GM23338 (cell line): ENCODE measurements at regions not wholly inside any gene's neighbourhood (a gene's known extent, or its start where the extent isn't known, plus 50 kb on each side); places are given as distances from the start of the nearest gene placed in this dataset.
"Not testable (repeated sequence)": the region's sequence is repeated elsewhere in the genome, so short reads cannot be mapped to it uniquely, and the experiment has no call there.

Experiments used
- ATAC-seq: fragments of 200-7000 bp; cut with Tn5 transposase; 3 replicates; pipeline ENCODE4 v1.9.1; 2020
- DNase-seq: peaks from one replicate; pipeline ENCODE4 v3.0.0-alpha.2; 2015; ENCODE audit warnings: low spot score
- H2AFZ ChIP-seq: fragments of 200-600 bp; sonication (generic); 2 replicates; pipeline ENCODE4 v1.8.0; 2016; ENCODE audit warnings: antibody characterized with exemption, mild to moderate bottlenecking, moderate library complexity
- H3F3A ChIP-seq: fragments of 200-600 bp; sonication (generic); replicated peaks from 2 replicates; pipeline ENCODE4 v1.8.0; 2017; ENCODE audit warnings: antibody characterized with exemption, mixed run types, low read depth
- H3K27ac ChIP-seq: fragments of 200-600 bp; sonication (generic); 2 replicates; pipeline ENCODE4 v1.6.1; 2016; ENCODE audit warnings: low read depth
- H3K27me3 ChIP-seq: fragments of 200-600 bp; sonication (generic); 2 replicates; pipeline ENCODE4 v1.8.0; 2016; ENCODE audit warnings: mild to moderate bottlenecking, mixed run types, moderate library complexity; ENCODE audit not compliant: insufficient read depth
- H3K36me3 ChIP-seq: fragments of 200-600 bp; sonication (generic); 2 replicates; pipeline ENCODE4 v1.8.0; 2016; ENCODE audit warnings: mild to moderate bottlenecking; ENCODE audit not compliant: insufficient read depth
- H3K4me1 ChIP-seq: fragments of 200-600 bp; sonication (generic); 2 replicates; pipeline ENCODE4 v1.8.0; 2016; ENCODE audit warnings: mild to moderate bottlenecking, moderate library complexity; ENCODE audit not compliant: insufficient read depth
- H3K4me2 ChIP-seq: fragments of 200-600 bp; sonication (generic); 2 replicates; pipeline ENCODE4 v1.7.1; 2017; ENCODE audit warnings: mixed run types
- H3K4me3 ChIP-seq: fragments of 200-600 bp; sonication (generic); 2 replicates; pipeline ENCODE4 v1.6.1; 2016; ENCODE audit warnings: mixed run types
- H3K79me2 ChIP-seq: fragments of 200-600 bp; sonication (generic); replicated peaks from 2 replicates; pipeline ENCODE4 v1.8.0; 2017; ENCODE audit warnings: mild to moderate bottlenecking; ENCODE audit not compliant: insufficient read depth
- H3K9me2 ChIP-seq: fragments of 200-600 bp; sonication (generic); 2 replicates; pipeline ENCODE4 v1.8.0; 2017; ENCODE audit not compliant: insufficient read depth
- H4K20me1 ChIP-seq: fragments of 200-600 bp; sonication (generic); replicated peaks from 2 replicates; pipeline ENCODE4 v1.8.0; 2017; ENCODE audit warnings: mild to moderate bottlenecking; ENCODE audit not compliant: insufficient read depth
- H3K27ac Mint-ChIP-seq: 2 replicates; pipeline ENCODE4 v1.8.0; 2020; ENCODE audit warnings: inconsistent platforms, mild to moderate bottlenecking, moderate library complexity, mixed read lengths
- H3K27me3 Mint-ChIP-seq: 3 replicates; pipeline ENCODE4 v1.8.0; 2022; ENCODE audit warnings: low read depth, mild to moderate bottlenecking, moderate library complexity, mixed read lengths, inconsistent platforms; ENCODE audit not compliant: insufficient read depth, poor library complexity
- H3K36me3 Mint-ChIP-seq: 3 replicates; pipeline ENCODE4 v1.8.0; 2021; ENCODE audit warnings: low read depth, mild to moderate bottlenecking, inconsistent platforms, moderate library complexity, mixed read lengths
- H3K4me1 Mint-ChIP-seq: 3 replicates; pipeline ENCODE4 v1.8.0; 2020; ENCODE audit warnings: mild to moderate bottlenecking, inconsistent platforms, mixed read lengths
- H3K4me3 Mint-ChIP-seq: 3 replicates; pipeline ENCODE4 v1.8.0; 2021; ENCODE audit warnings: moderate library complexity, mild to moderate bottlenecking, inconsistent platforms, mixed read lengths
- H3K9me3 Mint-ChIP-seq: 3 replicates; pipeline ENCODE4 v1.8.0; 2020; ENCODE audit warnings: moderate library complexity, mild to moderate bottlenecking, inconsistent platforms, mixed read lengths
- CREB1 ChIP-seq: fragments of 250-450 bp; sonication (Bioruptor Pico); IDR thresholded peaks from 2 replicates; pipeline ENCODE4 v1.5.0; 2020; ENCODE audit warnings: low read depth, mild to moderate bottlenecking, moderate library complexity
- EZH2 ChIP-seq: fragments of 200-600 bp; sonication (generic); IDR thresholded peaks from one replicate; pipeline ENCODE4 v1.8.0; 2017; ENCODE audit warnings: antibody characterized with exemption, mild to moderate bottlenecking, low read depth; ENCODE audit not compliant: unreplicated experiment
- EZH2phosphoT487 ChIP-seq: fragments of 200-600 bp; sonication (generic); IDR thresholded peaks from one replicate; pipeline ENCODE4 v1.8.1; 2018; ENCODE audit warnings: antibody characterized with exemption; ENCODE audit not compliant: unreplicated experiment
- NANOG ChIP-seq: IDR thresholded peaks from 2 replicates; pipeline ENCODE4 v1.6.1; 2016; ENCODE audit warnings: antibody characterized with exemption, borderline replicate concordance
- STAT1 ChIP-seq: IDR thresholded peaks from one replicate; pipeline ENCODE4 v1.6.1; 2016; ENCODE audit warnings: antibody characterized with exemption; ENCODE audit not compliant: unreplicated experiment
- ZNF114 ChIP-seq: fragments of 250-450 bp; sonication (Bioruptor Pico); IDR thresholded peaks from 2 replicates; pipeline ENCODE4 v1.5.0; 2020; ENCODE audit warnings: mild to moderate bottlenecking, moderate library complexity
- ZNF331 ChIP-seq: fragments of 250-450 bp; sonication (Bioruptor Pico); IDR thresholded peaks from 2 replicates; pipeline ENCODE4 v1.5.0; 2020; ENCODE audit warnings: low read depth, mild to moderate bottlenecking, moderate library complexity
- TF ChIP-seq, protein P1 (sequence below): IDR thresholded peaks from one replicate; pipeline ENCODE4 v1.6.1; 2018; ENCODE audit warnings: antibody characterized with exemption; ENCODE audit not compliant: unreplicated experiment
- TF ChIP-seq, protein P2 (sequence below): IDR thresholded peaks from 2 replicates; pipeline ENCODE4 v1.6.1; 2016; ENCODE audit warnings: antibody characterized with exemption

DNA sequence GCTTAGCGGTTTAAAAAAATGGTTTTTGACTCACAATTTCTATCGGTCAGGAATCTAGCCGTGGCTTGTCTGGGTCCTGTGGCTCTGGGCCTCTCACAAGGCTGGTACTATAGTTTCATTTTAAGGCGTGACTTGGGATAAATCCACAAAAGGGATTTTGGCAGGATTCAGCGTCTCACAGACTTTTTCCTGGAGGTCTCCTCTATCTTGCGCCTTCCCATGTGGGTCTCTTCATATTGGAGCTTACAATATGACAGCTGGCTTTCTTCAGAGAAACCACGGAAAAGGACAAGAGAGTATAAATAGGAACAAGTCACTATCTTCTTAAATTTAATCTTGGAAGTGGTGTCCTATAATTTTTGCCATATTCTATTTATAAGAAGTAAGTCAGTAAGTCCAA, 250.5 kb downstream of the DSC3 start:
- H3K27ac Mint-ChIP-seq: no peak overlapping the region
- Histone ChIP-seq H3K79me2 (no peaks in the 10 kb centered on the region), H3K9me2 (peaks cover 15% of the 10 kb centered on the region), H3F3A (no peaks in the 10 kb centered on the region), H3K27me3 (no peaks in the 10 kb centered on the region), H3K4me2 (no peak overlapping the region), H3K4me1 (peaks cover 8% of the 10 kb centered on the region; the same call in 1 of the 2 replicates), H3K36me3 (no peaks in the 10 kb centered on the region), H4K20me1 (no peaks in the 10 kb centered on the region), H3K27ac (no peak overlapping the region), H3K4me3 (no peak overlapping the region), H2AFZ (no peak overlapping the region)
- ATAC-seq: no peak
- H3K4me3 Mint-ChIP-seq: no peak overlapping the region
- H3K36me3 Mint-ChIP-seq: peaks cover 14% of the 10 kb centered on the region
- no peak for DNase-seq
- H3K9me3 Mint-ChIP-seq: peaks cover 16% of the 10 kb centered on the region
- no peaks in the 10 kb centered on the region for H3K27me3 Mint-ChIP-seq
- peaks cover 8% of the 10 kb centered on the region for H3K4me1 Mint-ChIP-seq
- TF ChIP-seq ZNF331 (CRISPR knock-in tag) (no peak), ZNF114 (CRISPR knock-in tag) (no peak), STAT1 (no peak), NANOG (no peak), CREB1 (CRISPR knock-in tag) (no peak), EZH2 (no peak), EZH2phosphoT487 (no peak)
- TF ChIP-seq, protein P1, sequence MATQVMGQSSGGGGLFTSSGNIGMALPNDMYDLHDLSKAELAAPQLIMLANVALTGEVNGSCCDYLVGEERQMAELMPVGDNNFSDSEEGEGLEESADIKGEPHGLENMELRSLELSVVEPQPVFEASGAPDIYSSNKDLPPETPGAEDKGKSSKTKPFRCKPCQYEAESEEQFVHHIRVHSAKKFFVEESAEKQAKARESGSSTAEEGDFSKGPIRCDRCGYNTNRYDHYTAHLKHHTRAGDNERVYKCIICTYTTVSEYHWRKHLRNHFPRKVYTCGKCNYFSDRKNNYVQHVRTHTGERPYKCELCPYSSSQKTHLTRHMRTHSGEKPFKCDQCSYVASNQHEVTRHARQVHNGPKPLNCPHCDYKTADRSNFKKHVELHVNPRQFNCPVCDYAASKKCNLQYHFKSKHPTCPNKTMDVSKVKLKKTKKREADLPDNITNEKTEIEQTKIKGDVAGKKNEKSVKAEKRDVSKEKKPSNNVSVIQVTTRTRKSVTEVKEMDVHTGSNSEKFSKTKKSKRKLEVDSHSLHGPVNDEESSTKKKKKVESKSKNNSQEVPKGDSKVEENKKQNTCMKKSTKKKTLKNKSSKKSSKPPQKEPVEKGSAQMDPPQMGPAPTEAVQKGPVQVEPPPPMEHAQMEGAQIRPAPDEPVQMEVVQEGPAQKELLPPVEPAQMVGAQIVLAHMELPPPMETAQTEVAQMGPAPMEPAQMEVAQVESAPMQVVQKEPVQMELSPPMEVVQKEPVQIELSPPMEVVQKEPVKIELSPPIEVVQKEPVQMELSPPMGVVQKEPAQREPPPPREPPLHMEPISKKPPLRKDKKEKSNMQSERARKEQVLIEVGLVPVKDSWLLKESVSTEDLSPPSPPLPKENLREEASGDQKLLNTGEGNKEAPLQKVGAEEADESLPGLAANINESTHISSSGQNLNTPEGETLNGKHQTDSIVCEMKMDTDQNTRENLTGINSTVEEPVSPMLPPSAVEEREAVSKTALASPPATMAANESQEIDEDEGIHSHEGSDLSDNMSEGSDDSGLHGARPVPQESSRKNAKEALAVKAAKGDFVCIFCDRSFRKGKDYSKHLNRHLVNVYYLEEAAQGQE: no peak
- TF ChIP-seq, protein P2, sequence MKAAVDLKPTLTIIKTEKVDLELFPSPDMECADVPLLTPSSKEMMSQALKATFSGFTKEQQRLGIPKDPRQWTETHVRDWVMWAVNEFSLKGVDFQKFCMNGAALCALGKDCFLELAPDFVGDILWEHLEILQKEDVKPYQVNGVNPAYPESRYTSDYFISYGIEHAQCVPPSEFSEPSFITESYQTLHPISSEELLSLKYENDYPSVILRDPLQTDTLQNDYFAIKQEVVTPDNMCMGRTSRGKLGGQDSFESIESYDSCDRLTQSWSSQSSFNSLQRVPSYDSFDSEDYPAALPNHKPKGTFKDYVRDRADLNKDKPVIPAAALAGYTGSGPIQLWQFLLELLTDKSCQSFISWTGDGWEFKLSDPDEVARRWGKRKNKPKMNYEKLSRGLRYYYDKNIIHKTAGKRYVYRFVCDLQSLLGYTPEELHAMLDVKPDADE: no peak

DNA sequence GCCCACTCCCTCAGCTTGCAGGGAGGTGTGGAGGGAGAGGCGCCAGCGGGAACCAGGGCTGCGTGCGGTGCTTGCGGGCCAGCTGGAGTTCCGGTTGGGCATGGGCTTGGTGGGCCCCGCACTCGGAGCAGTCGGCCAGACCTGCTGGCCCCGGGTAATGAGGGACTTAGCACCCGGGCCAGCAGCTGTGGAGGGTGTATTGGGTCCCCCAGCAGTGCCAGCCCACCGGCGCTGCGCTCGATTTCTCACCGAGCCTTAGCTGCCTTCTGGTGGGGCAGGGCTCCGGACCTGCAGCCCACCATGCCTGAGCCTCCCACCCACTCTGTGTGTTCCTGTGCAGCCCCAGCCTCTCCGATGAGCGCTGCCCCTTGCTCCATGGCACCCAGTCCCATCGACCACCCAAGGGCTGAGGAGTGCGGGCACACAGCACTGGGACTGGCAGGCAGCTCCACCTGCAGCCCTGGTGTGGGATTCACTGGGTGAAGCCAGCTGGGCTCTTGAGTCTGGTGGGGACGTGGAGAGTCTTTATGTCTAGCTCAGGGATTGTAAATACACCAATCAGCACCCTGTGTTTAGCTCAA, 254.0 kb downstream of the DSC3 start:
- H3K27ac Mint-ChIP-seq, H3K36me3 ChIP-seq, H3F3A ChIP-seq, H3K27ac ChIP-seq, H3K79me2 ChIP-seq, H3K27me3 Mint-ChIP-seq, H3K4me3 Mint-ChIP-seq, DNase-seq, H2AFZ ChIP-seq, H3K9me2 ChIP-seq, H3K4me1 Mint-ChIP-seq, H3K27me3 ChIP-seq, H4K20me1 ChIP-seq, H3K4me2 ChIP-seq, ATAC-seq, H3K4me3 ChIP-seq: not testable (repeated sequence)
- Mint-ChIP-seq H3K9me3 (peaks cover 37% of the 10 kb centered on the region), H3K36me3 (peaks cover 39% of the 10 kb centered on the region)
- H3K4me1 ChIP-seq: peaks cover 11% of the 10 kb centered on the region; the same call in 1 of the 2 replicates
